Esophagus muscularis mucosa (tissue), 4 donors: ENCODE measurements at regions not wholly inside any gene's neighbourhood (a gene's known extent, or its start where the extent isn't known, plus 50 kb on each side); places are given as distances from the start of the nearest gene placed in this dataset.

Experiments
- DNase-seq: peaks from one replicate; pipeline ENCODE4 v3.0.0-alpha.2; 2017; ENCODE audit errors: extremely low spot score
- H3K27ac ChIP-seq, 4 donors: fragments of 200-600 bp; sonication (generic); replicated peaks in 1 of 4; 1 replicate in 3 of 4; 2 replicates in 1 of 4; pipeline ENCODE4 v1.5.1; 2016 to 2019; ENCODE audit warnings: mild to moderate bottlenecking in 1 of 4
- H3K27me3 ChIP-seq, 4 donors: fragments of 200-600 bp; sonication (generic); one replicate each; pipeline versions ENCODE4 v1.5.1 to v1.6.0; 2016 to 2019
- H3K36me3 ChIP-seq, 4 donors: fragments of 200-600 bp; sonication (generic); one replicate each; pipeline ENCODE4 v1.5.1; 2016 to 2019
- H3K4me1 ChIP-seq, 4 donors: fragments of 200-600 bp; sonication (generic); one replicate each; pipeline ENCODE4 v1.5.1; 2016 to 2019
- H3K4me3 ChIP-seq, 4 donors: fragments of 200-600 bp; sonication (generic); 1 replicate in 2 of 4; 2 replicates in 2 of 4; pipeline ENCODE4 v1.5.1; 2016 to 2019; ENCODE audit warnings: mild to moderate bottlenecking in 4 of 4, moderate library complexity in 1 of 4
- H3K9me3 ChIP-seq, 4 donors: fragments of 200-600 bp; sonication (generic); 1 replicate in 3 of 4; 2 replicates in 1 of 4; pipeline ENCODE4 v1.5.1; 2016 to 2019
- CTCF ChIP-seq, 3 experiments: fragments of 200-600 bp in 2 of 3; fragments of 450-650 bp in 1 of 3; sonication (generic) in 2 of 3; IDR thresholded peaks; one replicate each; pipeline ENCODE4 v1.5.1; 2017 to 2019; ENCODE audit warnings: antibody characterized with exemption in 3 of 3, mild to moderate bottlenecking in 2 of 3, moderate library complexity in 1 of 3
- EP300 ChIP-seq: sonication (generic); formaldehyde crosslinking; IDR thresholded peaks from one replicate; pipeline ENCODE4 v1.6.1; 2017; ENCODE audit warnings: antibody characterized with exemption
- POLR2A ChIP-seq: fragments of 450-650 bp; IDR thresholded peaks from one replicate; pipeline ENCODE4 v1.6.1; 2017; ENCODE audit warnings: antibody characterized with exemption, moderate library complexity, mild to moderate bottlenecking, low read depth
- POLR2AphosphoS5 ChIP-seq, 2 donors: sonication (generic); formaldehyde crosslinking; IDR thresholded peaks; one replicate each; pipeline ENCODE4 v1.6.1; 2017; ENCODE audit warnings: antibody characterized with exemption in 2 of 2
- WGBS: methylation state at CpG from one replicate; pipeline ENCODE4 v1.1.5; 2018; 5-methylcytosine and 5-hydroxymethylcytosine counted together
- intact Hi-C: fragments of 100-400 bp; cut with DNase I; formaldehyde crosslinking; loops from one replicate; pipeline ENCODE4 v1.15.1; 2023

GRCh38 chr2:65794994-65795393 is 362.6 kb upstream of the SPRED2 start:
- no peak for TF ChIP-seq POLR2AphosphoS5 (IDR thresholded peaks at IDR 0.05)
- TF ChIP-seq POLR2A, result no peak
- TF ChIP-seq CTCF (IDR thresholded peaks at IDR 0.05), result no peak
- TF ChIP-seq EP300, result no peak
- intact Hi-C loops, result no loop called here
- no peak overlapping the region for H3K4me3 ChIP-seq
- WGBS, result 92% methylated on average over 4 of the region's 4 CpGs
- no peak overlapping the region for H3K27ac ChIP-seq
- H3K27me3 ChIP-seq, result no peaks in the 10 kb centered on the region
- no peaks in the 10 kb centered on the region for H3K9me3 ChIP-seq
- H3K4me1 ChIP-seq, result peaks cover 0 to 4% (median 0%) of the 10 kb centered on the region in 4 donors
- no peaks in the 10 kb centered on the region for H3K36me3 ChIP-seq
- no peak for DNase-seq

- 85% methylated on average over 9 of the region's 9 CpGs for WGBS
- no peaks in the 10 kb centered on the region for H3K36me3 ChIP-seq
- no peaks in the 10 kb centered on the region for H3K9me3 ChIP-seq
- H3K4me3 ChIP-seq, result no peak overlapping the region
- intact Hi-C loops, result no loop called here
- H3K4me1 ChIP-seq, result peaks cover 0 to 4% (median 0%) of the 10 kb centered on the region in 4 donors
- no peak for TF ChIP-seq POLR2A
- DNase-seq, result peak; percentile 31
- no peaks in the 10 kb centered on the region for H3K27me3 ChIP-seq
- no peak overlapping the region for H3K27ac ChIP-seq
These were observed 359.1 kb upstream of the SPRED2 start for GRCh38 chr2:65791404-65791975.

GRCh38 chr2:65790676-65790935 is 358.2 kb upstream of the SPRED2 start:
- DNase-seq, result no peak
- intact Hi-C loops, result no loop called here
- no peaks in the 10 kb centered on the region for H3K36me3 ChIP-seq
- no peak overlapping the region for H3K4me3 ChIP-seq
- no peak for TF ChIP-seq EP300
- no peak for TF ChIP-seq POLR2AphosphoS5 (IDR thresholded peaks at IDR 0.05)
- TF ChIP-seq CTCF (IDR thresholded peaks at IDR 0.05), result no peak
- TF ChIP-seq POLR2A, result no peak
- 91% methylated on average over 2 of the region's 2 CpGs for WGBS
- no peaks in the 10 kb centered on the region for H3K27me3 ChIP-seq
- no peaks in the 10 kb centered on the region for H3K4me1 ChIP-seq
- no peaks in the 10 kb centered on the region for H3K9me3 ChIP-seq
- no peak overlapping the region for H3K27ac ChIP-seq

- H3K27me3 ChIP-seq, result no peaks in the 10 kb centered on the region
- DNase-seq, result peak; percentile 66
- no peak overlapping the region for H3K27ac ChIP-seq
- H3K4me3 ChIP-seq, result no peak overlapping the region
- WGBS, result 93% methylated on average over 28 of the region's 30 CpGs
- no peaks in the 10 kb centered on the region for H3K36me3 ChIP-seq
- no peaks in the 10 kb centered on the region for H3K4me1 ChIP-seq
- no peaks in the 10 kb centered on the region for H3K9me3 ChIP-seq
- TF ChIP-seq POLR2AphosphoS5 (IDR thresholded peaks at IDR 0.05) (no peak), POLR2A (no peak), EP300 (no peak), CTCF (IDR thresholded peaks at IDR 0.05) (no peak)
- intact Hi-C loops, result no loop called here
These were observed 357.7 kb upstream of the SPRED2 start for GRCh38 chr2:65789923-65790675.

GRCh38 chr2:65788556-65788955 is 356.2 kb upstream of the SPRED2 start:
- WGBS, result 82% methylated on average over 5 of the region's 5 CpGs
- Histone ChIP-seq H3K4me3 (no peak overlapping the region), H3K36me3 (no peaks in the 10 kb centered on the region), H3K27ac (no peak overlapping the region), H3K27me3 (no peaks in the 10 kb centered on the region), H3K4me1 (no peaks in the 10 kb centered on the region), H3K9me3 (no peaks in the 10 kb centered on the region)
- peak; percentile 77 for DNase-seq
- intact Hi-C loops, result no loop called here
- TF ChIP-seq CTCF (IDR thresholded peaks at IDR 0.05), result no peak
- TF ChIP-seq EP300, result no peak
- no peak for TF ChIP-seq POLR2A
- TF ChIP-seq POLR2AphosphoS5 (IDR thresholded peaks at IDR 0.05), result no peak
